HG02588 (cell line): ENCODE measurements at regions not wholly inside any gene's neighbourhood (a gene's known extent, or its start where the extent isn't known, plus 50 kb on each side); places are given as distances from the start of the nearest gene placed in this dataset.

Experiments
- ATAC-seq: cut with Tn5 transposase; IDR thresholded peaks from one replicate; pipeline ENCODE4 v1.9.1; 2021; ENCODE audit warnings: mild to moderate bottlenecking, moderate library complexity; ENCODE audit not compliant: unreplicated experiment

DNA sequence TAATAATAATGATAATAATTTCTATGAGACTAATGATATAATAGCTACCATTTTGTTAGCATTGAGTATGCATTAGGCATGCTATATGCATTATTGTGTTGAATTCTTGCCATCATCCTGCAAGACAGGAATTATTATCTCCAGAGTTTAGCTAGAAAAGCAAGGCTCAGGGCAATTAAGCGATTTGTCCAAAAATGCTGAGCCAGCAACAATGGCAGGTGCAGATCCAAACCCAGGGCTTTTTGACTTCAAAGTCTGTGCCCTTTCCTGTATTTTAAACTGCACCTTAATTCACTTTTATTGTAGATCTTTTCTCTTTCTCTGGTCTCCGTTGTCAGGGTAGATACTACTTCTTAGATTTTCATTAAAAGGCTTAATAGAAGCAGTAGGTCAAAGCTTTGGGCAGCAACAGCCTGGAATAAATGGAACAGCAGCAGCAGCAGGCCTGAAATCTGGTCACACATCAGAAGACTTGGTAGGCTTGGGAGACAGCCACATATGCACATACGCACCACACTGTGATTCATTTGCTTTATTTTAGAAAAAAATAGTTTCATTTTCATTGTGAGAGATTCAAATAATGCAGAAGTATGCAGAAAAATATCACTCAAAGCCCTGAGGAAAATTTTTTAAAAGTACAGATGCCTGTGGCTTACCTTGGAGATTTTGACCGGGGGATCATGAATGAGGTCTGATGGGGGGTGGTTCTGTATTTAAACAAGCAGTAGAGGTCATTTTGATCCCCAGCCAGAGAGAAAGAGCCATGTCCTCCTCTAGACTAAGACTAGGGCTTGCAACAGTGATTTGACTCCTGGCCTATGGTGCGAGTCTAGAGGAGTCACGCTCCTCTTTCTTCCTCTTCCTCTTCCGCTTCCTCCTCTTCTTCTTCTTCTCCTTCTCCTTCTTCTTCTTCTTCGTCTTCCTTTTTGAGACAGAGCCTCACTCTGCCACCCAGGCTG, 455.7 kb downstream of the TSN start:
- ATAC-seq = no peak

DNA sequence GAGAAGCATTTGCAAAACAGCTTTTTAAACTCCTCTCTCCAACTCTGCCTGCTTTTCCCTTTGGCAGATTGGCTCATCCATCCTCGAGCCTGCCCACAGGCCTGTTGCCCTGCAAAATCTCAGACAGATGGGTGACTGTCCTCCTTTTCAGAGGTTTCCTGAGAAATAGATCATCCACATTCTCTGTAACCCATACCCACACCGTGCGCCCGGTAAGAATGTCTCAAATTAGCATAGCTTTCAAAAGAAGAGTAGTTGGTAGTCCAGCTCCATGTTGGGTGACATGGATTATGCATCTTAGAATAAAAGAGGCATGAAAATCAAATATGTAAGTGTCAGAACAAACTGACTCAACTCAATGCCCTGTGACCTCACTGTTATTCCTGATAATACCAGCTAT, 457.9 kb downstream of the TSN start:
- ATAC-seq = no peak

DNA sequence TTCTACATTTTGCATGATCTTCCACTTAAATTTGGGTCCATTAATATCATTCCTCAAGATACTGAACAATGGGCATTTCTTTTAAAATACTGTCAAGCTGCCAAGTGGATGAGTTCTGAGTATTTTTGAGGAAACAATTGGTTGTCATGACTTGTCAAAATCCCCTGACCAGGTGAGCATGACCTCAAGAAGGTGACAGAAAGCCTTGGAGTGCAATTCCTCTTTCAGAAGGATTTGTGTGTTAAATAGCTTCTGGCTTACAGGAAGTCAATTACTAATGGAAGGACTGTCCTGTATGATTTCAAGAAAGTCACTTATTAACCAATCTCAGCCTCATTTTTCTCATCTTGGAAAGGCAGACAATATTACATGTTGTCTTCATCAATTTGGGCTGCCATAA, 460.6 kb downstream of the TSN start:
- ATAC-seq = no peak

DNA sequence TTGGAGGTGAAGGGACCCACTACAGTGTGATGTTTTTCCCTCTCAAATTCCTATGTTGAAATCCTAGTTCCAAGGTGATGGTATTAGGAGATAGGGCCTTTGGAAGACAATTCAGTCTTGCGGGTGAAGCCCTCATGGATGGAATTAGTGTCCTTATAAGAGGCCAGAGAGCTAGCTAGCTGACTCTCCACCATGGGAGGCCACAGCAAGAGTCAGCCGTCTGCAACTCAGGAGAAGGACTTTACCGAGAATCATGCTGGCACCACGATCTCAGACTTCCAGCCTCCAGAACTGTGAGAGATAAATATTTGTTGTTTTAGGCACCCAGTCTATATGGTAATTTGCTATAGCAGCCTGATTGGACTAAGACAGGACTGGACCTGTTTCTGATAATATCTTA, 461.4 kb downstream of the TSN start:
- ATAC-seq = no peak

DNA sequence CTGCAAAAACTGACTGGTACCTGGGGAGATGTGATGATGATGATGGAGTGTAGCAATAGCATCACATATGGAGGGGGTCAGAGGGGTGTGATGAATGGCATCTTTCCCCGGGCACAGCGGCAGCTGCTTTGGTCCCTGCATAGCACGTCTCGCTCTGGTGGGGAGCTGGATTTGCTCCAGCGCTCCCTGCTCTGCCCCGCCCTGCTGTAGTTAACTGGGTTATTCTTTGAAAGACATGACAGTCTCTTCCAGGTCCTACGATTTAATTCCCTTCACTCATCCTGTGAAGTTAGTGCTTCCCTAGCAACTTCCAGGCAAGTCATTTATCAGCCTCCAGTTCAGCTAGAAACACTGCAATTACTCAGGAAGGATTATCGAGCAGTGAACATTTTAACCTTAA, 463.1 kb downstream of the TSN start:
- ATAC-seq = no peak

DNA sequence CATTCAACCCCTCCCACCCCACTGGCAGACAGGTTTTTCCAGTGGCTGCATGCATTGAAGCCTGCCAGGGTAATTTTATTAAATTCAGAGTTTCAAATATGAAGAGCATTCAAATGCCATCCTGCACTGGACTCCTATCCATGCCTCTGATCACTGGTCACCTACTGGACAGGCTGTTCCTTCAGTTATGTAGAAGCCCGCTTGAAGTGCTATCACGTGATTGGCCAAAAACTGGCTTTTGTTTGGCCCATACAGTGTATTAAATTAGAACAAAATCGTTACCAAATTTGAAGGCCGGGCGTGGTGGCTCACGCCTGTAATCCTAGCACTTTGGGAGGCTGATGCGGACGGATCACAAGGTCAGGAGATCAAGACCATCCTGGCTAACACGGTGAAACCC, 464.1 kb downstream of the TSN start:
- no peak for ATAC-seq

DNA sequence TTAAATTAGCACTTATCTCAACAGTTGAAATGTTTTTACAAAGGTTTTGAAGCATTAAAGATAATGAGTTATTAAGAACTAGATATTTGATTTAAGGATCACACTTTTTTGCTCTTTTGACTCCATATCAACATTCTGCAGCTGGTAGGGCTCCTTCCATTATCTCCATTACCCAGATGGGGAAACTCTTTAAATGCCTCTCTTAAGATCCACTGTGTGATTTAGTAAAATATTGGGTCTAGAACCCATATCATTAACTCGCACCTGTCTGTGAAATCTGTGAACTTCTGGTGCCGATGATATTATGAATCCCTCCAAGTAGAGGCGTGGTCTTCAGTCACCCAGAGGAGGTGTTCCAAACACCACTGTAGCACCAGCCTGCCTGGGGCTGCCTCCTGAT, 466.2 kb downstream of the TSN start:
- no peak for ATAC-seq

DNA sequence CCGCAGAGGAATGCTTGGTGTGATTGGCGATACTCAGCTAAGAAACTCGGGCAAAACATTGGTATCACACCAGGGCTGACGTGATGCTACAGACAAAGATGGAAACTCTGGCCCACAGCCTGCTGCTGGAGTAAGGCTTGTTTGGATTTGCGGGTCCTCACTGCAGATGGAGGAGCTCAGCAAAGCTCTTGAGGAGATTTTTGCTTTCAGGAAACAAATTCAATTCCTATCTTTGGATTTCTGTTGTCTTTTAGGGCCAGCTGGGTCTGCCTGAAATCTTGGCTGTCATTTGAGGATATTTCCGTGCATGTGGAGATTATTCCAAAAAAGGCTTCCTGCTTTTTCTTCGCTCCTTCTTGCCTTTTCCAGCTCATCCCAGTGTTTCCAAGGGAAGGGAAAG, 475.8 kb downstream of the TSN start:
- ATAC-seq = no peak

DNA sequence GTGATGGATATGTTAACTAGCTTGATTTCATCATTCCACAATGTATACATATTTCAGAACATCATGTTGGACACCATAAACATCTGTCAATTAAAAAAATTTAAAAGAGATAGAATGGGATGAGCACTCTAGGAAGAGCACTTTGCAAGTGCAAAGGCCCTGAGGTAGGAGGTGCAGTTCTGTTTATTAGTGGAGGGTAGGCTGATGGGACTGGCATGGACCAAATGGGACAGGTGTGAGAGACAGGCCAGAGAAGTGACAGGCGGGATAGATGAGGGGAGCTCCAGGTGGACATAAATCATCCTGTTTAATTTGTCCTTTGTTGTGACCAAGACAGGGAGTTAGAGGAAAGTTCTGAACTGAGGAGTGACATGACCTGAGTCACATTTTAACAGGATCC, 477.9 kb downstream of the TSN start:
- ATAC-seq = no peak

DNA sequence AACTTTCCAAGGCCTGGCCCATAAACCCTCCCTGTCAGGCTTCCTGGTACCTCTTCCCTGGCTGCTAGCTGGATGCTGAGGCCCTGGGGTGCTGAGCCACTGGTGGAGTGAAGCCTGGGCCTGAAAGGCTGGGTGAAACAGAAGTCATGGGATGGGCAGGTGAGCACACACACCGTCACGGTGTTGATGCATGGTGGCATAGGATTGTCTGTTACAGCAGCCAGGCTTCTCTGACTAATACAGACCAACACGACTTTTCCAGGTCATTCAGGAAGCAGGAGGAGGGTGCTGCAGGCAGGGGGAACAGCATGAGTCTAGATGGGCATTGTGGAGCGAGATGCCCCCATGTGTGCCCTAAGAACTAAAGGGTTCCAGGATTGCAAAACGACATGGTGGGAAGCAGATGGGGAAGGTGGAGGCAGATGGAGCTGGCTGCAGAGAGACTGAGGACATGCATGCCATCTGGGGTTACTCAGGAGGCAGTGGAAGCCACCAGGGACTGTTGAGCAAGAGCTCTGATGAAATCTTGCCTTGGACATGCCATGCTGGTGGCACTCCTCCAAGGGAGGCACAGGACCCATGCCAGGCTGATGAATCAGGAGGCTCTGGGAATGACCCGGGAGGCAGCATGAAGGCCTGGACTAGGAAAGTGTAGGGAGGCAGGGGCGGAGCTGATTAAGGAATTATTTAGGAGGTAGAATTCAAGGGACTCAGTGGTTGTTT, 480.9 kb downstream of the TSN start:
- no peak for ATAC-seq

DNA sequence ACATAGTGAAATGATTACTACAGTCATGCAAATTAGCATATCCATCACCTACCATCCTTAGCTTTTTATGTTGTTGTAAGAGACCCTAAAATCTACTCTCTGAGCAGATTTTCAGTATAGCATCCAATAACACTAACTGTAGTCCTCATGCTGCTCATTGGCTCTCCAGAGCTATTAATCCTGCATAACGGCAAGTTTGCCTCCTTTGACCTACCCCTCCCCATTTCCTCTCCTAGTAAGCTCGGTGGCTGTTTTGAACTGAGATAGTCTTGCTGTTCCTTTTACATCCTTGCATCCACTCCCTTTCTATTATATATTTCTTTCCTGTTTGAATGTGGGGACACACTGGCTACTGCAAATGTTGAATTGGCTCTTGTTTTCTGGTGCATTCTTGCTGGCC, 481.5 kb downstream of the TSN start:
- ATAC-seq = no peak

DNA sequence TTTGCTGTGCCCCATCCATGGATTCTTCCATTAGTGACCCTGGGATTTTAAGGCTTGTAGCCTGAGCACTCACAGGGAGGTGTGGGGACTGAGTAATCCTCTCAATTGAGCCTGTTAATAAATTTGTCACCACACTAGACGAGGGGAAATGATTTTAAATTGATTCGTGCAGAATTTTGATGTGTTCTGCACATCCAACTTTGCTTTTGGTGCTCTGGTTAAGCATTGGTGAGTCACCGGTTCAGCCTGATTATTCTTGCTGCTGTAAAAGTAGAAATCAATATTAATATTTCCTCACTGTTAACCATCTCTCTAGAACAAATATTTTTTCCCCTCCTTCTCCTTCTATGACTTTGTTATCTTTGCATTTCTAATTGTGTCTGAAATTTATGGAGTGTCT, 482.0 kb downstream of the TSN start:
- ATAC-seq = no peak

DNA sequence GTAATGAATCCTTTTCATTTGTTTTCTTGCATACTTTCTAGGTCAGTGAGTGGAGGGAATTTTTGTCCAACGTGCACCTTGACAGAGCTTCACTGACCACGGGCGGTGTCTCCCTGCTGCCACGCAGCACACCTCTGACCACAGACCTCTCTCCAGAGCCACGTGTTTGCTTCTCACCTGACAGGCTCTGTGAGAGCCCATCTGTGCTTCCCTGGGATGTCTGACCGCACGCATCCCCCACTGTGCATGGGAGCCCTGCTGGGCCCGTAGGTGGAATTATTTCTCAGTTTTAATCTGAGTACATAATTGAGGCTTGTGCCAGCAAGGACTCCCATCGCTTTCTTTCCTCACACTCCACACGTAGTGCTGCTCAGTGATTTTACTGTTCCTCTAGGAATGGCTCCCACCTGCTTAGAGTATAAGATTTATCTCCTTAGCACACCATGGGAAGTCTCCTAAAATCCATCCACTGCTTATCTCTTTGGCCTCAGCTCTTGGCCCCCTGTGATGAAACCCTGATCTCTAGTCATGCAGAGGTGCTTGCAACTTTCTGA, 482.6 kb downstream of the TSN start:
- no peak for ATAC-seq

DNA sequence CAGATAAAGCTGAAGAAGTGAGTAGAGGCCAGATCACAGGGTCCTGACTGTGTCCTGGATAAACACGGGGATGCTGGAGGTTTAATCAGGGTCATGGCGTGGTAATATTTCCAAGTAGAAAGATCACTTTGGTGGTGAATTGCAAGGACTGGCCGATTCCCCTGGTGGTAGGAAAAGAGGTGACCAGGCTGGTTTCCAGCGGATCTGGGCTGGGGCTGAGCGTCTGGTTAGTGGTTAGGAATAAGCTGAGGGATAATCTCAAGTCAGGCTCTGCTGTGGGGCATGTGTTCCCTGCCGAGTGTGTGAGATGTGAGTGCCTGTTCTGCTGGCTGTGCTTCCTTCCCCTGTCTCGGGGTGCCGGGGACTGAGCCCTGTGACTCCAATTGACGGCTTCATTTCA, 484.0 kb downstream of the TSN start:
- no peak for ATAC-seq

DNA sequence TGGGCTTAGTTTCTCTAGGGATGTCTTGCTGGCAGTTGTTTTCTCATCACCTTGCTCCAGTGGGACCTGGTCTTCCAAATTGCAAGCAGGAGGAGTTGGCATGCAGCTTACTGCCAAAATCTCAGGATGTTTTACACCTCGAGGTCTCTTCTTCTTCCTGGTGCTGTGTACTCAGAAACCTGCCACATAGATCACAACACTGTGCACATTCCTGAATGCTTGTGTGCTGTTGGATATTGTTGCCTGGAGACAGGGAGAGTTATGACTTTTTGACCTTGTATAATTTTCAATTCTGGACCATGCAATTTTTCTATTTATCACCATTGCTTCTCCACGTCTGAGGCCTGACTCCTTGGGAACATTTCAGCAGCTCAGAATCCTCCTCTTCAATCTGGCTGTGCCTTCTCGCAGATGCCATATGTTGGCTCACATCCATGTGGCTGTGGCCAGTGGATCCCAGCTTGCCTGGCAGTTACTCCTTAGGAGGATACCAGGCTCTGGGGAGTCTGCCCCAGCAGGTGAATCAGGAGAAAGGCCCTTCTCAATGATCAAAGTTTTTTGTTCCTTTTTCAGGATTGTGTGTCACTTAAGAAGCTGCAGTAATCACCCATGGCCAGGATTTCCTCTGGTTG, 489.3 kb downstream of the TSN start:
- ATAC-seq = no peak

DNA sequence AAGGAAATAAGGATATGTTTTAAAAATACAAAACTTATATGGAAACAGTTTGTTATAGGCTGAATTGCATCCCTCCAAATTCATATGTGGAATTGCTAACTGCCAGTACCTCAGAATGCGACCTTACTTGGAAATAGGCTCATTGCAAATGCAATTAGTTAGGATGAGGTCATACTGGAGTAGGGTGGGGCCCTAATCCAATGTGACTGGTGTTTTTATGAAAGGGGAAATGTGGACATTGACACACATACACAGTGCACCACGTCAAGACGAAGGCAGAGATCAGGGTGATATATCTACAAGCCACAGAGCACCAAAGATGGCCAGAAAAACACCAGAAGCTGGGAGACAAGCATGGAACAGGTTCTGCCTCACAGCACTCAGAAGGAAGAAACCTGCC, 494.2 kb downstream of the TSN start:
- no peak for ATAC-seq

DNA sequence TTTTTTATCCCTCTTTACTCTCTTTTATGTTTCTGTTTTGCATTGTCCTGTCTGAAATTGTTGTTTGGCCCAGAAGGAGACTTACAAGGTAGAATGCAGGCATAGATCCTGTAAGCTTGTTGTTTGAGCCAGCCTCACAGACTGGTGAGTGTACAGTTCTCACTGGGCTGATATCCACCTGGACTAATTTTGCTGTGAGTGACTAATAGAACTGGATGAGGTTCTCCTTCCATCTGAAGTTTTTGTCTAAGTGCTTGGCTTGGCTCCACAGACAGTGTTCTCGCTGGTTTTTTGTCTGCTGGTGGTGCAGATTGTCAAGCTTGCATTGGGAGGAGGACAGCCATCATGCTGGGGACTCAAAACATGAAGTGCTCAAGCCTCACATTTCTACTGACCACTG, 495.7 kb downstream of the TSN start:
- ATAC-seq = no peak

DNA sequence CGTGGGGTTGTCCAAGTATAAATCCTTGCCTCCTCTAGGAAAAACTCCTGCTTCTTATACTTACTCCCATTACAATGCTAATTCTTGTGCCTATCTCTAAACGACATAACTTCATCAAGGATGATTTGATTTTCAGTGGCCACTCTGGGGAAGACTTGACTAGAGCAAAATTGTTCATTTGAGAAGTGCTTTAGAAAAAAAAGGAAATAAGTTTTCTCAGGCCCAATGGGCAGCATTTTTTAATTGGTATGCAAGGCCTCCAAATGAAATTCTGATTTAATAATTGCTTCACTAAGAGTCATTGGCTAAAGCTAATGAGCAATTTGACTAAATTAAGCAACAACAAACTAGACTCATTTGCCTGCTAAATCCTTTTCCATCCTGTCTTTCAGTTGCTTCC, 496.1 kb downstream of the TSN start:
- ATAC-seq = no peak

DNA sequence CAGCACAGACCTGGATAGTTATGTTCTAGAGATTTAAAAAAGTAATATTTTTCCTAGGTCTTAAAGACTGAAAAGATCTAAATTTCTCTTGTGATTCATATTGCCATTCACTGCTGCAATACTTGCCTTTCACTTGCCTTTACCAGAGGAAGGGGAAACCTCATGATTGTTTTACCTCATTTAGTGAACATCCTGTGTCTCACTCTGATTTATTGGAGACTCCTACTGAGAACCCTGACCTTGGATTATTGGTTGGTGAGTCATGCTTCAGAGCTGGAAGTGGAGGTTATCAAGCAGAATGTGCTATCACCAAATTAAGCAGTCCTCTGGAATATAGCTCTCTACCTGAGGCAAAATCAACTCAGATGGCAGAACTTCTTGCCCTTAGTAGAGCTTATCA, 500.5 kb downstream of the TSN start:
- no peak for ATAC-seq

DNA sequence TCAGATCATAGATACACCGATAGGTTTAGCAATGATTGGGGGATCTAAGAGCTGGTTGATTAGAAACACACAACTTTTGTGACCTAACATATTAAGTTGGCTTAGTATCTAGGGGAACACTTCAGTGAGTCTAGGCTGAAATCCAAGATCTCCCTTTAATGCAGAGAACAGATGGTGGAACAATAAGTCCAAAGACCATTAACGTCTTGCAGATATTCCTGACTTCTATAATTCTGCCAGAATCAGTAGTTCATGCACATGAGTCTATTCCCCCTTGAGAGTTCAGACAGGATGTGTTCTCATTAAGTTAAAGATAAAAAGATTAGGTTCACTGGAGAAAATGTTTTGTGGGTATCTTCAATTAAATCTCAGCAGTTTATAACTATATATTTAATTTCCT, 506.5 kb downstream of the TSN start:
- ATAC-seq = no peak

DNA sequence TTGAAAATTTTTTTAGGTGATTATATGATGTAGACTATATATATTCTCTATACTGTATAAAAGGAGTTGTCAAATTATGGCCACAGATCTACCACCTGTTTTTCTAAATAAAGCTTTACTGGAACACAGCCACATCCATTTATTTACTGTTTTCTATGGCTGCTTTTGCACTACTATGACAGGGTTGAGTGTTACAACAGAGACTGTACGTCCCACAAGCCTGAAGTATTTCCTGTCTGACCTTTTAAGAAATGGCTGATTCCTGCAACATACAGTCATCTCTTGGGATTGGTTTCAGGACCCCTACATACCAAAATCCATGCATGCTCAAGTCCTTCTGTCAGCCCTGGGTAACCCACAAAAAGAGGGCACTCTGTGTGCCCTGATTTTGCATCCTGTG, 508.3 kb downstream of the TSN start:
- no peak for ATAC-seq

DNA sequence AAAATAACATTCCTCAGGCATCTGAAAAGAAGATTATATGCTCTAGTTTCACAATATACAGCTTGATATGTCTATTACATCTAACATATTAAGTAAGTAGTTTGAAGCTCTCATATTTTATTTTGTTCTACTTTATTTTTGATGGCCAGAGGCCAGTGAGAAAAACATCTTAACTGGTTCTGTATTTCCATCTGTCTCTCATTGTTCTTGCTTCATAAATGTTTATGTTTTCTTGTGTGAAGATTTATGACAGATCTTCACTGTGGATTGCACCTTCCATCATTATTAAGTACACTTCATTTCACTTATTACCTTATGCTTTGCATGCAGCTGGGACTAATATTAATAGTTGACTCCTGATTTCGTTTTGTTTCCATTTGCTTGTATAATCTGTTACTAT, 511.2 kb downstream of the TSN start:
- ATAC-seq = no peak
